LNCAP (cell line): ENCODE measurements at regions not wholly inside any gene's neighbourhood (a gene's known extent, or its start where the extent isn't known, plus 50 kb on each side); places are given as distances from the start of the nearest gene placed in this dataset.

Experiments used
- CTCF ChIP-seq: fragments of 450-650 bp; IDR thresholded peaks from 2 replicates; pipeline ENCODE4 v1.5.1; 2017; ENCODE audit warnings: mild to moderate bottlenecking

GRCh38 chrX:36650622-36651021 lies 357.5 kb upstream of the FAM47C start:
- TF ChIP-seq CTCF, result no peak

GRCh38 chrX:36683507-36683906 lies 324.7 kb upstream of the FAM47C start:
- TF ChIP-seq CTCF, result no peak

- peak; percentile 44; the same call in 1 of the 2 replicates for TF ChIP-seq CTCF
Observed at GRCh38 chrX:36684053-36684452, 324.1 kb upstream of the FAM47C start.

GRCh38 chrX:36721990-36722389 lies 286.2 kb upstream of the FAM47C start:
- TF ChIP-seq CTCF, result no peak

GRCh38 chrX:36753602-36754001 lies 254.6 kb upstream of the FAM47C start:
- TF ChIP-seq CTCF, result no peak

- TF ChIP-seq CTCF, result no peak
Observed at GRCh38 chrX:36787752-36788151, 220.4 kb upstream of the FAM47C start.

GRCh38 chrX:36803151-36803550 lies 205.0 kb upstream of the FAM47C start:
- TF ChIP-seq CTCF, result no peak

GRCh38 chrX:36804066-36804465 lies 204.1 kb upstream of the FAM47C start:
- no peak for TF ChIP-seq CTCF
